AG04449 (cell line): ENCODE measurements at regions not wholly inside any gene's neighbourhood (a gene's known extent, or its start where the extent isn't known, plus 50 kb on each side); places are given as distances from the start of the nearest gene placed in this dataset.

Experiments
- CTCF ChIA-PET: fragments of 350-600 bp; formaldehyde crosslinking; extraction: SDS; loops from one replicate; lab custom pipeline; 2021; ENCODE audit warnings: antibody characterized with exemption; lab: Yijun Ruan, JAX
- POLR2A ChIA-PET: fragments of 400-600, 350-600 bp; formaldehyde crosslinking; extraction: SDS; loops from one replicate; lab custom pipeline; 2020; ENCODE audit warnings: antibody characterized with exemption, inconsistent platforms; lab: Yijun Ruan, JAX
- DNase-seq: peaks from one replicate; pipeline ENCODE4 v3.0.0-alpha.2; 2010; ENCODE audit warnings: low read depth, low spot score
- H3K4me3 ChIP-seq: 2 replicates; pipeline ENCODE4 v1.5.1; 2011; ENCODE audit warnings: low read depth, mild to moderate bottlenecking, control low read depth, low read length
- TF ChIP-seq, protein P1 (sequence below): IDR thresholded peaks from one replicate; pipeline ENCODE4 v1.5.1; 2011; ENCODE audit warnings: mild to moderate bottlenecking, moderate library complexity, low read length, control low read depth, inconsistent platforms; ENCODE audit not compliant: insufficient read depth; ENCODE audit errors: missing control alignments

DNA sequence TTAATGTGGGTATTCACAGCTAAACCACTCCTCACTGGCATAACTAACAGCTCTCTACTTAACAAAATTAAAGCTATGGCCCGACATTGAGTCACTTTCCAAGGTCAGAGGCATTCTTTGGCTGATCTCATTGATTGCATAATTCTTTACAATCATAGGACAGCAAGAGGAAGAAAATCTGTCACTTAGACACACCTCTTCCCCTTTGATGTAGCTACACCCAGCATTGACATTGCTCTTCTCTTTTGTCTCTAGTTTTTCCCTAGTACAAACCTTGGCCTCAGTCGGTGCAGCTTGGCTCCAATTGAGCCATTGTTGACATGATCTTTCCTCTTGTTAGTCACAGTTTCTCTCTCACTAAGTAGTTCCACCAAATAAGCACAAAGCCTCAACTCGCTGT is 313.3 kb upstream of the ACTRT1 start:
- DNase-seq: no peak
- TF ChIP-seq, protein P1, sequence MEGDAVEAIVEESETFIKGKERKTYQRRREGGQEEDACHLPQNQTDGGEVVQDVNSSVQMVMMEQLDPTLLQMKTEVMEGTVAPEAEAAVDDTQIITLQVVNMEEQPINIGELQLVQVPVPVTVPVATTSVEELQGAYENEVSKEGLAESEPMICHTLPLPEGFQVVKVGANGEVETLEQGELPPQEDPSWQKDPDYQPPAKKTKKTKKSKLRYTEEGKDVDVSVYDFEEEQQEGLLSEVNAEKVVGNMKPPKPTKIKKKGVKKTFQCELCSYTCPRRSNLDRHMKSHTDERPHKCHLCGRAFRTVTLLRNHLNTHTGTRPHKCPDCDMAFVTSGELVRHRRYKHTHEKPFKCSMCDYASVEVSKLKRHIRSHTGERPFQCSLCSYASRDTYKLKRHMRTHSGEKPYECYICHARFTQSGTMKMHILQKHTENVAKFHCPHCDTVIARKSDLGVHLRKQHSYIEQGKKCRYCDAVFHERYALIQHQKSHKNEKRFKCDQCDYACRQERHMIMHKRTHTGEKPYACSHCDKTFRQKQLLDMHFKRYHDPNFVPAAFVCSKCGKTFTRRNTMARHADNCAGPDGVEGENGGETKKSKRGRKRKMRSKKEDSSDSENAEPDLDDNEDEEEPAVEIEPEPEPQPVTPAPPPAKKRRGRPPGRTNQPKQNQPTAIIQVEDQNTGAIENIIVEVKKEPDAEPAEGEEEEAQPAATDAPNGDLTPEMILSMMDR: no peak
- CTCF ChIA-PET: no interaction called here
- POLR2A ChIA-PET: no interaction called here
- H3K4me3 ChIP-seq: no peak overlapping the region

DNA sequence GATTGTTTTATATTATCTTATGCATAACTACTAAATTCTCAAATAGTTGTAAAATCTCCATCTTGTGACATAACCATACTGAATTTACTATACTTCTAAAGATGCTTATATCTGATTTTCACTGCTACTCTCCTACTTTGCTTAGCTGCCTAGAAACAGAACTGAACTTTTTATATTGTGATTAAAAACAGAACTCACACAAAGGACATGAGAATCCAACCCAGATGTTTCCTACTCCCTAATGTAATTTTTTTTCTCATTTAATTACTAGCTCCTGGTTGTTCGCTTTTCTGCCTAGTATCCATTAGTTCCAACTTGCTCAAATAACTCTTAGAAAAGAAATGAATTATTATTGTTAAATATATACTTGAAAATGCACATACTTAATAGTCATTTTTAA is 283.5 kb upstream of the ACTRT1 start:
- ChIA-PET POLR2A (no interaction called here), CTCF (no interaction called here)
- no peak overlapping the region for H3K4me3 ChIP-seq
- TF ChIP-seq, protein P1: no peak
- no peak for DNase-seq

DNA sequence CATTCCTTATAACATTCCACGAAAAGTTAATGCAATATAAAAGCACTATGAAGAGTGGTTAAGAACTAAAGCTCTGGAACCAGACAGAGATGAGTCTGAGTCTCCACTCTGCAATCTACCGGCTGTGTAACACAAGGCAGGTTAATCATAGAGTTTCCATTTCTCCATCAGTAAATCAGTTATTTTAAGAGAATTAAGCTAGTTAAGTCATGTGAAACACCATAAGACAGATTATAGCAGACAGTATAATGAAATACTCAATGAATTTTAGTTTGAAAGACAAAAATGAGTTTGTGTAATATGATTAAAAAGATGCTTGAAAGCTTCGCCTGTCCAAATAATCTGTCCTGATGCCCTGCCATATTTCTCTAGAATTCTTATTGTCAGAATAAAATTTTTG is 282.6 kb upstream of the ACTRT1 start:
- DNase-seq: no peak
- POLR2A ChIA-PET: no interaction called here
- TF ChIP-seq, protein P1: no peak
- CTCF ChIA-PET: no interaction called here
- no peak overlapping the region for H3K4me3 ChIP-seq

DNA sequence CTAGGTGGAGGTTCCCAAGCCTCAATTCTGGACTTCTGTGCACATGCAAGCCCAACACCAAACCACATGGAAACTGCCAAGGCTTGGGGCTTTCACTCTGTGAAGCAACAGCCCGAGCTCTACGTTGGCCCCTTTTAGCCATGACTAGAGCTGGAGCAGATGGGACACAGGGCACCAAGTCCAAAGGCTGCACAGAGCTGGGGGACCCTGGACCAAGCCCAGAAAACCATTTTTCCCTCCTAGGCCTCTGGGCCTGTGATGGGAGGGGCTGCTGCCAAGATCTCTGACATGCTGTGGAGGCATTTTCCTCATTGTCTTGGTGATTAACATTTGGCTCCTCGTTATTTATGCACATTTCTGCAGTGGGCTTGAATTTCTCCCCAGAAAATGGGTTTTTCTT is 258.7 kb upstream of the ACTRT1 start:
- ChIA-PET CTCF (no interaction called here), POLR2A (no interaction called here)
- DNase-seq: no peak
- H3K4me3 ChIP-seq: no peak overlapping the region
- TF ChIP-seq, protein P1: no peak

DNA sequence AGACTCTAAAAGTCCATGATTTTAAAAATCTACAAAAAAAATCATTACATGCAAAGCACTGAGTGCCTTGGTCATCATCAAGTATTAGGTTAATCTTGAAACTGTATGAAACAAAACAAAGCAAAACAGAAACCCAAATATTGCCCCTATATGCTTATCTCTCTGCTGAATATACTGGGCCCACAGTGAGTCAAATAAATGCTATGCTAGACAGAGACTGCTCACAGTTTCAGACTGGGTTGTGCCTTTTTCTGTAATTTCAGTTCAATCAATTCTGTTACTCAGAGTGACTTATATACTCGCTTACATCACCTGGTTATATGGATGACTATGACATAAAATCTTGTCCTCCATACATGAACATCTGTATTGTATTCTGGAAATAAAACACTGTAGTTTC is 257.1 kb upstream of the ACTRT1 start:
- H3K4me3 ChIP-seq: no peak overlapping the region
- POLR2A ChIA-PET: no interaction called here
- CTCF ChIA-PET: no interaction called here
- DNase-seq: no peak
- TF ChIP-seq, protein P1: no peak

DNA sequence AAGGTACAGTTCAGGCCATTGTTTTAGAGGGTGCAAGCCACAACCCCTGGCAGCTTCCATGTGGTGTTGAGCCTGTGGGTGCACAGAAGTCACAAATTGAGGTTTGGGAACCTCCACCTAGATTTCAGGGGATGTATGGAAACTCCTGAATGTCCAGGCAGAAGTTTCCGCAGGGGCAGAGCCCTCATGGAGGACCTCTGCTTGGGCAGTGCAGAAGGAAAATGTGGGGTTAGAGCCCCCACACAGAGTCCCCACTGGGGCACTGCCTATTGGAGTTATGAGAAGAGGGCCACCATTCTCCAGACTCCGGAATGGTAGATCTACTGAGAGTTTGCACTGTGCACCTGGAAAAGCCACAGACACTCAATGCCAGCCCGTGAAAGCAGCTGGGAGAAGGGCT is 242.0 kb upstream of the ACTRT1 start:
- no peak for DNase-seq
- POLR2A ChIA-PET: no interaction called here
- CTCF ChIA-PET: no interaction called here
- no peak overlapping the region for H3K4me3 ChIP-seq
- TF ChIP-seq, protein P1: no peak
